Panc1 (cell line): ENCODE measurements at regions not wholly inside any gene's neighbourhood (a gene's known extent, or its start where the extent isn't known, plus 50 kb on each side); places are given as distances from the start of the nearest gene placed in this dataset.

ENCODE experiments used
- POLR2AphosphoS5 ChIP-seq: IDR thresholded peaks from 2 replicates; pipeline ENCODE4 v1.6.1; 2012; ENCODE audit warnings: mild to moderate bottlenecking, low read depth, low read length, moderate library complexity
- TF ChIP-seq, protein P1 (sequence below): fragments of 450-650 bp; IDR thresholded peaks from 2 replicates; pipeline ENCODE4 v1.5.1; 2017; ENCODE audit warnings: mild to moderate bottlenecking

DNA sequence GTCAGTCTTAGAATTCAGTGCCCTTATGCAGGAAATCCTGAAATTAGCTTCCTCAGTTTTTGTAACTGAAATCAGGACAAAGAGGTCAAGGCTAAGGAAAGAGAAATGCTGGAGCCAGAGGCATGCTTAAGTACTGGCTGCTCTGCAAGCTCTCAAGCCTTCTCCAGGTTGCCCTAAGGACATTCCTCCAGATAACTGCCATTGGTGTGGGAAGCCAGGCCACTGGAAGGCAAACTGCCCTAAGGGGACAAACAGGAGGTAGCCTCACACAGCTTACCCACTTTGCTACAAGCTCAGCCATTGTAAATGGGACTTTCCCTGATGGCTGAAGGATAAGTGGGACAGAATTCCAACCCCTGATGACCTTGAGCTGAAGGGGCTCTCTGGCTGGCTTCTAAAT, 606.9 kb upstream of the PCDH10 start:
- no peak for TF ChIP-seq POLR2AphosphoS5
- TF ChIP-seq, protein P1, sequence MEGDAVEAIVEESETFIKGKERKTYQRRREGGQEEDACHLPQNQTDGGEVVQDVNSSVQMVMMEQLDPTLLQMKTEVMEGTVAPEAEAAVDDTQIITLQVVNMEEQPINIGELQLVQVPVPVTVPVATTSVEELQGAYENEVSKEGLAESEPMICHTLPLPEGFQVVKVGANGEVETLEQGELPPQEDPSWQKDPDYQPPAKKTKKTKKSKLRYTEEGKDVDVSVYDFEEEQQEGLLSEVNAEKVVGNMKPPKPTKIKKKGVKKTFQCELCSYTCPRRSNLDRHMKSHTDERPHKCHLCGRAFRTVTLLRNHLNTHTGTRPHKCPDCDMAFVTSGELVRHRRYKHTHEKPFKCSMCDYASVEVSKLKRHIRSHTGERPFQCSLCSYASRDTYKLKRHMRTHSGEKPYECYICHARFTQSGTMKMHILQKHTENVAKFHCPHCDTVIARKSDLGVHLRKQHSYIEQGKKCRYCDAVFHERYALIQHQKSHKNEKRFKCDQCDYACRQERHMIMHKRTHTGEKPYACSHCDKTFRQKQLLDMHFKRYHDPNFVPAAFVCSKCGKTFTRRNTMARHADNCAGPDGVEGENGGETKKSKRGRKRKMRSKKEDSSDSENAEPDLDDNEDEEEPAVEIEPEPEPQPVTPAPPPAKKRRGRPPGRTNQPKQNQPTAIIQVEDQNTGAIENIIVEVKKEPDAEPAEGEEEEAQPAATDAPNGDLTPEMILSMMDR, result no peak
